K562 (cell line): ENCODE measurements at regions not wholly inside any gene's neighbourhood (a gene's known extent, or its start where the extent isn't known, plus 50 kb on each side); places are given as distances from the start of the nearest gene placed in this dataset.
"Not testable (repeated sequence)": the region's sequence is repeated elsewhere in the genome, so short reads cannot be mapped to it uniquely, and the experiment has no call there.

Experiments
- CTCF ChIP-seq, 3 experiments: IDR thresholded peaks in 2 of 3; conservative IDR thresholded peaks in 1 of 3; 2 replicates each; pipeline ENCODE4 v1.5.1; 2011 to 2012; ENCODE audit warnings: low read length in 3 of 3, mild to moderate bottlenecking in 3 of 3, control low read depth in 2 of 3, improper control_type of control experiment in 1 of 3, inconsistent platforms in 1 of 3, low read depth in 1 of 3, mixed read lengths in 1 of 3, moderate library complexity in 1 of 3; ENCODE audit not compliant: insufficient read depth in 2 of 3
- SRF ChIP-seq, 2 experiments: fragments of 250-450, 450-650 bp in 1 of 2; sonication (Bioruptor Pico) in 1 of 2; sonication (generic) in 1 of 2; formaldehyde crosslinking; IDR thresholded peaks; 2 replicates each; pipeline versions ENCODE4 v1.5.0 to v1.5.1; 2020 to 2022; ENCODE audit warnings: mild to moderate bottlenecking in 1 of 2, missing genetic modification reagents in 1 of 2

GRCh38 chr12:73002504-73002903, 730.3 kb downstream of the TRHDE start:
- not testable (repeated sequence) for TF ChIP-seq CTCF (IDR thresholded peaks at IDR 0.05 in 2 of 3, conservative IDR thresholded peaks at IDR 0.05 in 1 of 3; ENCODE audit: insufficient read depth in 2 of 3, low read depth in 1 of 3, low read length in 3 of 3); SRF (CRISPR knock-in tag; IDR thresholded peaks at IDR 0.05)
